Small intestine (tissue), 7 donors: ENCODE measurements at regions not wholly inside any gene's neighbourhood (a gene's known extent, or its start where the extent isn't known, plus 50 kb on each side); places are given as distances from the start of the nearest gene placed in this dataset.

Source experiments
- DNase-seq, 2 donors: peaks; one replicate each; pipeline versions ENCODE4 v3.0.0 to v3.0.0-alpha.2; 2013
- FAIRE-seq: peaks from 2 replicates; lab custom pipeline; 2012; peaks lifted over from hg19 to GRCh38; lab: Jason Lieb, UNC
- H3K27ac ChIP-seq, 3 donors: one replicate each; pipeline ENCODE4 v1.5.1; 2013; ENCODE audit warnings: low read length in 2 of 3, mild to moderate bottlenecking in 2 of 3, control low read depth in 1 of 3, inconsistent platforms in 1 of 3, low read depth in 1 of 3, moderate library complexity in 1 of 3
- H3K27me3 ChIP-seq, 3 donors: one replicate each; pipeline ENCODE4 v1.6.1; 2013; ENCODE audit warnings: low read length in 3 of 3, inconsistent platforms in 1 of 3; ENCODE audit not compliant: control insufficient read depth in 3 of 3, insufficient read depth in 3 of 3
- H3K36me3 ChIP-seq, 3 donors: one replicate each; pipeline ENCODE4 v1.6.1; 2013; ENCODE audit warnings: low read length in 3 of 3, inconsistent platforms in 1 of 3, low read depth in 1 of 3, mild to moderate bottlenecking in 1 of 3, moderate library complexity in 1 of 3; ENCODE audit not compliant: control insufficient read depth in 3 of 3, insufficient read depth in 2 of 3
- H3K4me1 ChIP-seq, 3 donors: one replicate each; pipeline ENCODE4 v1.6.1; 2013; ENCODE audit warnings: low read length in 2 of 3, inconsistent platforms in 1 of 3, low read depth in 1 of 3, mild to moderate bottlenecking in 1 of 3, moderate library complexity in 1 of 3; ENCODE audit not compliant: control insufficient read depth in 3 of 3, insufficient read depth in 2 of 3
- H3K4me3 ChIP-seq, 3 donors: one replicate each; pipeline ENCODE4 v1.5.1; 2013; ENCODE audit warnings: low read length in 3 of 3, control low read depth in 1 of 3, inconsistent platforms in 1 of 3, low read depth in 1 of 3, mild to moderate bottlenecking in 1 of 3, moderate library complexity in 1 of 3
- H3K9me3 ChIP-seq, 2 donors: one replicate each; pipeline ENCODE4 v1.6.1; 2013; ENCODE audit warnings: low read depth in 1 of 2, low read length in 1 of 2; ENCODE audit not compliant: control insufficient read depth in 2 of 2, insufficient read depth in 1 of 2
- WGBS, 3 donors: extraction: QIAGEN DNeasy Blood & Tissue Kit; methylation state at CpG; one replicate each; pipeline ENCODE4 v1.1.7; 2013; 5-methylcytosine and 5-hydroxymethylcytosine counted together
- donor health status: healthy with polysubstance abuse.
- donor health status: control.
- donor health status: control.
- donor health status: Bipolar disorder and iron deficiency.
- donor health status: healthy.

DNA sequence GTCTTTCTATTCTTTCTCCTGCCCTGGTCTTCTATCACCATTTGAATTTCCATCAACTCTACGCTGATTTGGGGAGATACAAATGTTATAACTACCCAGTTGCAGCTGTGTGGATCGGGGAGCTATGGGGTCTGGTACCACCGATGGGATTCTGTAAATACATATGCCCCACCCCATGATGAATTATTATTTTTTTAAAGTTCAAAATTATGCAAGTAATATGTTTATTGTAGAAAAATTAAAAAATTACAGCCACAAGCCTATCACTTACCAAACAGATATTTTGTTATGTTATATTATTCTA lies 52.4 kb upstream of the CLMP start:
- Histone ChIP-seq H3K36me3 (no peaks in the 10 kb centered on the region), H3K27me3 (no peaks in the 10 kb centered on the region), H3K9me3 (no peaks in the 10 kb centered on the region), H3K27ac (no peak overlapping the region), H3K4me3 (no peak overlapping the region), H3K4me1 (no peaks in the 10 kb centered on the region)
- DNase-seq (no peak), FAIRE-seq (no peak)
- 55 to 63% (median 57%) methylated on average over 3 of the region's 3 CpGs for WGBS, 3 donors

DNA sequence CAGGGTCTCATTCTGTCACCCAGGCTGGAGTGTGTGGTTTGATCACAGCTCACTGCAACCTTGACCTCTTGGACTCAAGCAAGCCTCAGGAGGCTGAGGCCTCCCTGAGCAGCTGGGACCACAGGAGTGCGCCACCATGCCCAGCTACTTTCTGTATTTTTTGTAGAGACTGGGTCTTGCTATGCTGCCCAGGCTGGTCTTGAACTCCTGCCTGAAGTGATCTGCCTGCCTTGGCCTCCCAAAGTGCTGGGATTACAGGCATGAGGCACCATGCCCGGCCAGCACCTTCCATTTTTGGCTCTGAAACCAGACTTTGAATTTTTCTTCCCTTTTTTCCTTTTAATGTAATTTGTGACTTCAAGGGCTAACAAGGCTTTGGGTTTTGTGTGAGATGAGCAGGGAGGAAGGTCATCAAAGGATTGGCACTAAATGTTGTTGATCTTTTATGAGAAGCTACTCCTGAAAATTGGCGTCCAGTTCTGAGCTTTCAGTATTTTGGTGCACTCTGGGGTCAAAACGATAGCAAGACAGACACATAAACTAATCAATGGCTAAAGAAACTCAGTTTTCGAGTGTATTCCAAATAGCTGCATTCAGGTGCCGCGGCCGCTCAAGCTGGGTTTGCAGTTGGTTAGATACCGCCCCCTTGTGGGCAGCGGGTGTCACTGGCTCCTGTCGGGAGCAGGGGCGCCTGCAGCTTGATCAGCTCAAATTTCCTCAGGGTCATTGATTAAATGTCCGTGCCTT lies 51.9 kb upstream of the CLMP start:
- Histone ChIP-seq H3K36me3 (no peaks in the 10 kb centered on the region), H3K27me3 (no peaks in the 10 kb centered on the region), H3K4me3 (no peak overlapping the region), H3K27ac (no peak overlapping the region), H3K9me3 (no peaks in the 10 kb centered on the region), H3K4me1 (no peaks in the 10 kb centered on the region)
- DNase-seq (peak; percentile 80 to 87), FAIRE-seq (no peak)
- 11 to 13% (median 11%) methylated on average over 13 of the region's 13 CpGs for WGBS, 3 donors

- DNase-seq (no peak), FAIRE-seq (no peak)
- Histone ChIP-seq H3K4me1 (no peaks in the 10 kb centered on the region), H3K36me3 (no peaks in the 10 kb centered on the region), H3K27ac (no peak overlapping the region), H3K4me3 (no peak overlapping the region), H3K27me3 (no peaks in the 10 kb centered on the region), H3K9me3 (no peaks in the 10 kb centered on the region)
- WGBS, 3 donors, result 87 to 90% (median 88%) methylated on average over 6 of the region's 6 CpGs
Observed at GRCh38 chr11:123245567-123245966, 50.5 kb upstream of the CLMP start.
